Cerebellar nuclear complex (tissue), 1 donor: ENCODE measurements at regions not wholly inside any gene's neighbourhood (a gene's known extent, or its start where the extent isn't known, plus 50 kb on each side); places are given as distances from the start of the nearest gene placed in this dataset.
A peak's percentile ranks its signal among the peaks of the same experiment; 100 is the strongest.

Source experiments
- DNase-seq, 2 experiments: peaks; one replicate each; lab custom pipeline; 2025; lab: John Stamatoyannopoulos, UW

DNA sequence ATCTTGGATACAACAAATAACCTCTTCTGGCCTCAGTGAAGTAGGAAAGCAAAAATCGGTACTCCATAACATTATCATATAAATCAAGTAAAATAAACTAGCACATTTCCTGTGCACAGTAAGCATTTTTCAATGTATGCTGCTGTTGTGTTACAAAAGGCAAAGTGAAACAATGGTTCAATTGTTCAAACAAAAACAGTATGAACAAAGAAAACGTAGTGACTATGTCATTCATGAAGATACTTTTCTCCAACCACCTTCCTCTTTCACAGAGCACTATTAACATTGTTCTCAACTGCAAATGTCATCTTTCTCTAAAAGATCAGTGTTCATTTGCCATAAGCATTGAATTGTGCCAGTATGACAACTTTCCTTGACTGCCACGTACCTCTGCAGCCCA lies 318.6 kb upstream of the PRDM1 start:
- DNase-seq, result no peak

DNA sequence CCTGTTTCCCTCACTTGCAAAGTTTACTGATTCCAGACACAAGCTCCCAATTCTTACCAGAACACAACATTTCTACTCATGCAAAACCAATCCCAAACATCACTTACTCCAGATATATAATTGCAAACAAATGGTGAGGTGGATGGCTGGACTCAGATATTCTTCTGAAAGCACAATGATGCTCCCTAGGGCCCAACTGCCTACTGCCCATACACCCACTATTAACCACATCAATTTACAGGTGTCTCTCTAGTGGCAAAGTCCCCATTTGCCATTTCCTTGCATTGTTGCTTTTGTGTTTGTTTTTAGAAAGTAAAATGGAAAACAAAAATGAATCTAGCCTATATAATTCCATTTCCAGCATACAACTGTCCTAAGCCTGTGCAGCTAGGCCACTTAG lies 320.9 kb upstream of the PRDM1 start:
- no peak for DNase-seq

DNA sequence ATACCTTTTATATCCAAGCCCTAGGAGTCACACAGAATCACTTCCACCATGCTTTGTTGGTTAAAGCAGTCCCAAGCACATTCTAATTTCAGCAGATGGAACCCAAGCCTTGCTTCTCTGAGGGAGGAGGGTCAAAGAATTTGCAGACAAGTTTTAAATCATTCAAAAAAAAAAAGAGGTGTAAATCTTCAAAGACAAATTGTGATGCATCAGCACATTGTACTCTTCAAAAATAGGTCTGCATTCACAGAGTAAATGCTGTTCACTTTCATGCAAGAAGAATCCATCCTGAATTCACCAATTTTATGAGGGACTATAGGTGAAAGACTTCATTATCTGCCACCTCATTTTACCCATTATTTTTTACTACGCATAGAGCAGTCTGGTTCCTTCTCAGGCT lies 321.8 kb upstream of the PRDM1 start:
- no peak for DNase-seq

DNA sequence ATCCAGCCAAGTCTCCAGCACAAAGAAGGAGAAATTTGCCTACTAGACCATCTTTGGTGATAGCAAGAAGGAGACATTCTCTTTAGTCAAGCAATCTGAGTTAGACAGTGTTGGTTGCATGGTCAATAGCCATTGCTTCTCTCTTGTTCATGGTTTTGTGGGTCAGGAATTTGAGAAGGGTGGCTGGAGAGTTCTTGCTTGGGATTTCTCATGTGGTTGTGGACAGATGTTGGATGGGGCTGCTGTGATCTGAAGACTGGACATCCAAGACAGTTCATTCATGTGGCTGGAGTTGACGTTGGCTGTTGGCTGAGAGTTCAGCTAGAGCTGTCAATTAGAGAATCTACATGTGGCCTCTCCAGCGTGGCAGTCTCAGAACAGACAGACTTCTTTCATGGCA lies 322.3 kb upstream of the PRDM1 start:
- DNase-seq, result no peak

DNA sequence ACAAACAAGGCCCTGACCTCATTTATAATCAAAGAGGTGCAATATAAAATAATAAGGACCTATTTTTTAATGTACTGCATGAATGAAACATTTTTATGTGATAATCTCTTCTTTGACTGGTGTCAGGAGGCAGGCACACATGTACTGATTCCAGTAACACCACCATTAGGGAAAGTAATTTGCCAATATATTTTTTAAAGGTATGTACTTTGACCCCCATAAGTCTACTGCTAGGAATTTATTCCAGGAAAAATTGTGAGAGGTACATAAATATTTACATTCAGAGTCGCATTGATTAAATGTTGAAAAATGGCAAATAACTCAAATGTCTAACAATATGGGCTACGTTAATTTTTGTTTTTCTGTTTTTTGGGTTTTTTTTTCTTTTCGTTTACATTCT lies 325.4 kb upstream of the PRDM1 start:
- DNase-seq, result no peak

DNA sequence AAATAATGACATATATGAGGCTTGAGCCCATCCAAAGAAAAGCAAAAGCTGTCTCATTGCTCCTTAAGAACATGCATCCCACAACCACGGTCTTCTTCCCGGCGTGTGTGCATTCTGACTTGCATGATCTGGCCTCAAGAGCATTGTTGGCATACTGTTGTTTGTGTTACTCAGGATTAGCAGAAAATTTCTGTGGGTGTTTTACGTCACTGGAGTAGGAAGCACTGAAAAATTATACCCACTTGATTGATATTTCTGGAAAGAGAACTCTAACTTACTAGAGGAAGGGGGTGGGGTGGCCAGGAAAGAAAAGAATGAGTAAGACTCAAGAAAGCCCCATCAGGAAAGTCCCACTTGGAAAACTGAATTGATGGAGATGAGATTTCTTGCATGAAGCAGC lies 326.2 kb upstream of the PRDM1 start:
- DNase-seq, result no peak

DNA sequence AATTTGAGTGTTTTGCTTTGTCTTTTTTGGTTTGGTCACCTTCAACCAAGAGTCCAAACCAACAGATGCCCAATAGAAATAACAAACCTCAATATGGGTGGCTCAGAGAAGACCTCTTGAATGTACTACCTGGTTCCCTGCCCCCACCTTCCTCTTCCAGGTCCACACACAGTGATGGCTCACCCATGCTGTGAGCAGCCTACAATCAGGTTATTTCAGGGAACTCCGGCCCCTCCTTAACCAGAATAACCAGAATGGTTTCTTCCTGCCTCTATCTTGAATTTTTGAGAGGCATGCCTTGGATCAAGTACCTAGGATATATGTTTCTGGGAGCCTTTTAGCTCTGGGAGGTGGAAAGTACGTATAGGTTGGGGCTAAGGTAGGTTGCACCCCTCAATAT lies 327.1 kb upstream of the PRDM1 start:
- no peak for DNase-seq

DNA sequence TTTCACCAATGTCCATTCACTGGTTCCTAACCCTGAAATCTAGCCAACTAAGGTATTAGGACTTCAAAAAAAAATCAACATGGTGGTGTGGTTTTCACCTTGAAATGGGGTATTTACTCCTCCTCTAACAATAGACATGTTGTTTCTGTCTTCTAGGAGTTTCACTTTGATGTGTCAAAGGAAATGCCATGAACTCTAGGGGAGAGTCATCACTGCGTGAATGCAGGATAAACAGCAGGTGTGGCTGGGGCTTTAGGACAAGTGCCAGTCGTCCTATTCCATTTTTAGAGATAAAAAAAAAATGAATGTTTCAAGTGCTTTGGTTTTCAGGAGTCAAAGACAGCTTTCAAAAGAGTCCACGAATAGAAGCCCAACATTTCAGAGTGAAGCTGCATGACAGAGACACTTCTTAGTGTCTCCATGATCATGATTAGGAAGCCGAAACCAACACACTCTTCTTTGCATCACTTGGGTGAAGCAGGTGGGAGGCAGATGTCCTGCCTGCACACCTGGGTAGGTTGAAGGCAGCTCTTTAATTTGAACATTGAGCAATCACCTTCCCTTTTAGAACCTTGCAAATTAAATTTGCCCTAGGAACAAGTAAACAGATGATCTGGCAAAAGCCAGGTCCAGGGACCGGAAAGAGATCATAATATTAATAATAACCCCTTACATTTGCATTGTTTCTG lies 328.5 kb upstream of the PRDM1 start:
- DNase-seq, result peak in 1 of 2 experiments; percentile 39

DNA sequence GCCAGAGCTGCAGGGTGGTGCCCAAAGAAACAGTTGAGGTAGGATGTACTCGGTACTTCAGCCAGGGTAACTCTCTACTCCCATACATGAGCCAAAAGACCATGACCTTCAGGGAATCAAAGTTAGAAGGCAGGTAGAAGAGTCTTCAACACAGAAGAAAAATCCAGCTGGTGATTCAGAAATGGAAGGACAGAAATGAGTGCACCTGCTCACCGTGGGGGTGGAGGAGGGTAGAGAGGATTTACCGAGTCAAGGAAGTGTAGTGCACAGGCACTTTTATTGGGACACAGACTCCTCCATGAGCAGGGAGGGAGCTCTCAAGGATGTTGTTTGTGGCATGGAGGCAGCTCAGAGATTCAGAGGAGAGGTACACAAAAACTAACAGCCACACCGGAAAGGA lies 330.3 kb upstream of the PRDM1 start:
- no peak for DNase-seq

DNA sequence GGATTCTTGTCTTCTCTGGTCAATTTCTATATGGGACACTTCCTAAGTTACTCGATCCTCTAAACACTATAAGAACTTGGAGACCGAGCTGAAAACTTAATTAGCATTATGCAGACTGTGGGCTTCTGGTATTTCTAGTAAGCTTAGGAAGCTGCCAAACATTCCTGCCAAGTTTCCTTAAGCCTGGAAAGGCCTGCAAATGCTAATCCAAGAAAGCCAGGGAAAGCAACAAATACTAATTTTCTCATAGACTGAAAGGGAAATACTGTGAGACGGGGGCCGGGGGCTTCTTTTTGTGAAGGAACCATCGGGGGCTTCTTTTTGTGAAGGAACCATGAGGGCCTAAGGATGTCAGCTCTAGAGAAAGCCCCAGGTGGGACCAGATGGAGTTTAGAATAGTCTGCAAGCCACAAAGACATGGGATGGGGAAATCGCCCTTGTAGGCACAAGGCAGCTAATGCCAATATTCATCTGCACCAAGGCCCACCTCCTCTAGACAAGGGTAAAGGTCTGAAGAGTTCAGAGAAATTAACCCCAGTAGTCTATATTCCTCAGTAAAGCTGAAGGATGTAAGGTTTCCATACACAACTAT lies 332.4 kb upstream of the PRDM1 start:
- DNase-seq, result peak in 1 of 2 experiments; percentile 20

DNA sequence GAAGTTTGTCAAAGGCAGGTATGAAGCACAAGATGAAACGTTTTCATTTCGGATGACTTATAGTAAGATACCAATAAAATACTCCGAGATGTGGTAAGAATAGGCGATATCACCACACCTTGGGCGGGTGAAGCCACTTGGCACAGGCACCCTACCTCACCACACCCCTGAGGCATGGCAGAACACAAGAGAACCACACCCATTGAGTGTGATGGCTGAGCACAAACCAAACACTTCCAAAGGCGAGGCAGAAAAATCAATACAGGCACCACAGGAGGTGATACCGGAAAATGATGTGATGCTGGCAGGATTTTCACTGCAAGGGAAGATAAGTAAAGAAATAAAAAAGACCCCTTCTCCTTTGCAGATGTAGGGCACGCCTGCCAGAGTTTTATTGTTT lies 332.9 kb upstream of the PRDM1 start:
- no peak for DNase-seq

DNA sequence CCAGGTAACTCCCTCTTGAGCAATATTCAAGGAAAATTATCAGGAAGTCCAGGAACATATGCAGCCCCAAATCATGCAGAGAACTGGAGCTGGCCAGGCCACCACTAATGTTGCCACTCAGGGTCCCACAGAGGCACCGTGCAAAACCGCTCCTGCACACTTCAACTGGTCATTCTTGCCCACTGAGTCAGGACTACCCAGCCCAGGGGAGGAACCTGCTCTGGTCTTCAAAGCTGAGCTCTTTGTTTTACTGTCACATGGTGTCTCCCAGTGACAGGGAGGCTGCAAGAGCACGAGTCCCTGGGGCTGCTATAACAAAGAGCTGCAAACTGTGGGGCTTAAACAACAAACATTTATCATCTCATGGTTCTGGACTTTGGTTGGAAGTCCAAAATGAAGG lies 336.0 kb upstream of the PRDM1 start:
- no peak for DNase-seq

DNA sequence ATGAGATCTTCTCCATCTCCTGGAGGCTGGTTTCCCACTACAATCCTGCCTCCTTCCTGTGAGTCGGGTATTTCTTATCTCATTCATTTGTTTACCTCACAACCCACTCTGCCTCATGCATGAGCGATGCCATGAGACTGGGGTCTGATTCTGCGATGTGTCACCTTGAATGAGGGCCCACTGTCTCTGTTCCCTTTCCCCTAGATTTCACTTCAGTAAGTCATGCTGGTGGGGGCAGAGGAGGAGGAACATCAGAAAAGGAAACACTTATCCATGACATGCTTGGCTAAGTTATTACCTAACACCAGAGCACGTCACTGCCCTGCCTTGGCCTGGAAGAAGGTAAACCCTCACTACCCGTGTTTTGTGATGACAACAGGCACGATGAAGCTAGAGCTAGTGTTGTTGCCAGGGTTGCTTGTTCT lies 337.4 kb upstream of the PRDM1 start:
- no peak for DNase-seq

DNA sequence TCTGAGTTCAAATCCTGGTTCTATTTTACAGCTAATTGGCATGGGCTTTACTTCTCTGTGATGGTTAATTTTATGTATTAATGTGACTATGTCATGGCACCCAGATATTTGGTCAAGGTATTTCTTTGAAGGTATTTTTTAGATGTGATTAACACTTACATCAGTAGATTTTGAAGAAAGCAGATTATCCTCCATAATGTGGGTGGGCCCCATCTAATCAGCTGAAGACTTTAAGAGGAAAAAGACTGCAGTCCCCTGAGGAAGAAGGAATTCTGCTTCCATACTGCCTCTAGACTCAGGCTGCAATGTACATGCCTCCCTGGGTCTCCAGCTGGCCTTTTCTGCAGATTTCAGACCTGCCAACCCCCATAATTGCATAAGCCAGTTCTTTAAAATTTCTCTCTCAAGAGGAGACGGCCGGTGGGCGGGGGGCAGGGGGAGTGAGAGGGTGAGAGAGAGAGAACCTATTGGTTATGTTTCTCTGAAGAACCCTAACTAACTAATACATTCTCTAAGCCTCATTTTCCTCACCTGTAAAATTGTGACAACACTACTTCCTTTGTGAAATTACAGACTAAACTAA lies 338.2 kb upstream of the PRDM1 start:
- DNase-seq, result no peak

DNA sequence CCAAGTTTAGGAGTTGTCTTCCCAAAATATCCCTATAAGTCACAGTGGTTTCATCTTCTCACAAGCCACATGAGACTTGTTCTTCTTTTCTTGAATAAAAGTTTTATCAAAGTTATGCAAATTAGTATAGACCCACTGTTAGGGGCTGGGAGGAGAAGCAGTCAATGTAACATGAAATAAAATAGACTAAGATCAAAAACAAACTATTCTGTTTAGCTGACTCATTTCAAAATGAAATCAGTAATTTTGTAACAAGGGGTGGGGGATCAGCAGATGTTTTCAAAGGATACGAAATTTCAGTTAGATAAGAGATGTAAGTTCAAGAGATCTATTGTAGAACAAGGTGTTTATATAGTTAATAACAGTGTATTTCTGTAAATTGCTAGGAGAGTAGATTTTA lies 339.6 kb upstream of the PRDM1 start:
- no peak for DNase-seq

DNA sequence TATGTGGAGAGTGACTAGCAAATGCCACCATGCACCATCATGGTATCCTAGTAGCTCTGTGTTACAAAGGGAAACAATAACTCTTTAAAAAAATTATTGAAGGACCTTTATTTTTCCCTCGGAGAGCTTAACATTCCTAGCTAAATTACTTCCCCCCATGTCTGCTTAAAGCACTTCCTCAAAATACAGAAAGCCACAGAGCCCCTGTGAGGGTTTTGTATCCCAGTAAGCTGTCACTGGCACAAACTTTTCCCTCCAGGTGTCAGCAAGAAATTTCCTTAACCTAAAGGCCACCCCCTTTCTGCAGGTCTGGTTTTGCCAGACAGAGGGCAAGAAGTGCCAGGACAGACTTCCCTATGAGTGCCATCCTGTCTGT lies 340.0 kb upstream of the PRDM1 start:
- no peak for DNase-seq

DNA sequence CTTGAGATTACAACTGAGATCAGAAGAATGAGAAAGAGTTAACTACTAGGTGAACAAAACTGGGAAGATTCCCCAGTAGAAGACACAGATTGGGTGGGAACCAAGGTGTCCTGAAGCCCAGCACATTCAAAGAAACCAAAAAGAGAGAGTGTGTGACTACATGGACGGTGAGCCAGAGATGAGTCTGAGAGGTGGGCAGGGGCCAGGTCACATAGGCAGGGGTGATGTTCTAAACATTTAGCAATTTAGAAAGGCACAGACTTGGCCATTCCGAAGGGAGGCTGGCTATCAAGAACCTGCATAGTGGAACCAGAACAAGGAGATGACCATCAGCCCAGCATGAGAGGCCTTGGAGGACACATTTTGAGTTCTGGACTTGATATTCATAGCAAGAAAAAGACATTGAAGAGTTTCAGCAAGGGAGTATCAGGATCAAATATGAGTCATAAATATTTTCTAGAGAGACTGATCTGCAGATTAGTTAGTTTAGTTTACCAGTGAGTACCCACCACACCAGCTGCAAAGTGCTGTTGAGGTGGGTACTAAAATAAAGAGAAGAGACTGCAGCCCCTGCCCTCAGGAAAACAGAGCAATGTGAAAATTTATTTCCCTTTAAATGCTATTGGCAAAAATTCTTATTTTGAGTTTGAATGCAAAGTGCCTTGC lies 340.5 kb upstream of the PRDM1 start:
- DNase-seq, result no peak

DNA sequence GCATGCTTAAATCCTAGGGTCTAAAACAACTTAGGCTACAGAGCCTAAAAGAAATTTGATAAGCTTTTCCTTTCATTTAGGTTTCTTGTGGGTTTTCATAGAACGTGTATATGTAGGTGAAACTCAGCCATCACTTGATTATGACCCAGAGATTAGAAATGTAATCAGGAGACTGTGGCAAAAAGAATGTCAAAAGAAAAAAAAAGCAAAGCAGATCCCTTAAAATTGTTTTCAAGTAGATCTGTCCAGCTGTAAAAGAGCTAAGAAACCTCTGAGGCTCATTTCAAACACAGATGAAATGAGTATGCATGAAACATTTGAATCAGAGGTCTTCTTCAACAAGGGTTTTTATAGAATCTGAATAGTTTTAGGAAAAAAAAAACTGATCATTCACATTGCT lies 341.3 kb upstream of the PRDM1 start:
- no peak for DNase-seq

DNA sequence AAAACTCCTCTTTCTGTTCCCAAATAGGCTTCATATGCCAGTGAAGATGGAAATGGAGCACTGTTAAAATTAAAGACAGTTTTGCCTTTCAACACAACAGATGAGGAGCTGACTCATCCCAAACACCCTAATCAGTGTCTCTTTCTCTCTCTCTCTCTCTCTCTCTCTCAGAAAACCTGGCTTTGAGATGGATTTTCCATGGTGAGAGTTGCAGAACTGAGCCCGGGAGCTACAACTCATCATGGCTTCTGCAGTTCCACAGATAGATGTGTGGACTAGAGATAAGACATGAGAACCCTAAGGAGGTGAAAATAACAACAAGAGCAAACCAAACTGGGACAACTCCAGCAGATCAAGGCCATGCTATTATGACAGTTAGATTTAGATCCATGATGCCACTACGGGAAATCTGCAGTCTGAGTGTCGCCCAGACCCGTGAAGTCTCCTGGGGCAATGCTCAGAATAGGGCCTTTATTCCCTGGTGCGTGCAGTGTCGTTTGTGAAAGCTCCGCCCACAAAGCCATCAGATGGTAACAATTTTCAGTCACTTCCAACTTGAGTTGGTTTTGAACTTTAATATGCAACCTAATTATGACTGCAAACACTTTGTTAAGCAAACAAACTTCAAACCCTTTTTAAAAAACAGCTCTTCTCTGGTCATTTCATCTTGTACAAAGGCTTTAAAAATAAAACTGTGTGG lies 338.2 kb upstream of the PREP start:
- no peak for DNase-seq

DNA sequence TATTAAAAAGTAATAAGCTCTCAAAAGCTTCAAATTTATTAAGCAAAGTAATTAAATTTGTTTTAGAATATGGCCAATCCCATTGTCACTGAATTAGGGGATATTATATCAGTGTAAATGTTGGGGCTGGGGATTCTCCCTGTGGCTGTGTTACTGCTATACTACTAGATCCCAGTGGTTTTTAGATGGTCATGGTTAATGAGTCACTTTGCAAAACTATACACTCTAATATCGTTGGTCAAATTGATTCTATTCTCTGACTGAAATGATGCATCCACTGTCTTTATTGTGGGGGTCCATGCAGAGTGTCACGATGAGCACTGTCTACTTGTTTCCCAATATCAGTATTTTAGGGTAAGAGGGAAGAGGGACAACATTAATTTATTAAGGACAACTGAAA lies 336.9 kb upstream of the PREP start:
- DNase-seq, result no peak

DNA sequence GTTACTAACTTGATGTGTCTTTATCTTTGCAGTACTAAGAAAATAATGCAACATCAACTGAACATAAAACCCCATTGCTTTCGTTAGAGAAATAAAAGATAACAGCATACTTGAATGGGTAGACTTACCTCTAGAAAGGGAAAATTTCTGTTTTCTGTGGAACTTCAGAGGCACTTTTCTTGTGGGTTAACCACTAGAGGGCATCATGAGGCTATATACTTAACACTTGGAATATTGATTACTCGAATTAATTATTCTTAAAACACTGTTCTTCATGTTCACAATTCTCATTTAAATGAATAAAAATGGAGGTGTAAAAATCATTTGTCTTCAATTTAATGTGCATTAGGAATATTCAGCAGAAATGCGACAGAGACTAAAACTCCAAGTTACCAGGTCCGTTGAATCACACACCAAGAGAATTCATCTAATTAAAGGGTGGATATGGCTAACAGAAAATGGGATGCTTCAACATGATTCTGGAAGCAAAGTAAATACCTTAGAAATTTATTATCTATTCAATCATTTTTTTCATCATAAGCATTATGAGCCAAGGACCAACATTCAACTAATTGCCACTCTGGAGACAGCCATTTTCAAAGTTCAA lies 330.8 kb upstream of the PREP start:
- DNase-seq, result no peak

DNA sequence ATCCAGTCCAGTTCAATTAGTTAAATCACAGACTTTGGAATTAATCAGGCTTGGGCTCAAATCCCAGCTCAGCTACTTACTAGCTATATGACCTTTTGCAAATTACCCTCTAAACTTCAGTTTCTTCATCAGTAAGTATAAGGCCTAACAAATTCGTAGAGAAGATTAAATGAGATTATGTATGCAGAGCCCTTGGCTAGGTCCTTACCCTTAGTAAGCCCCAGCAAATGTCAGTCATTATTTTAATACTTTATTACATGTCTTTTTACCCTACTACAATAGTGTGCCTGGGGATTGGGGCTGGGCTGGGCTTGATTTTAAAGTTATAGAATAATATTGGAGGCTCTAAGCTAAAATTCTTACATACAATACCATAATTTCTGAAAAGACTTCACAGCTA lies 326.1 kb upstream of the PREP start:
- DNase-seq, result no peak
